Cerebellar cortex (tissue), 1 donor: ENCODE measurements at regions not wholly inside any gene's neighbourhood (a gene's known extent, or its start where the extent isn't known, plus 50 kb on each side); places are given as distances from the start of the nearest gene placed in this dataset.

Source experiments
- DNase-seq: peaks from one replicate; pipeline ENCODE4 v3.0.0-alpha.2; 2015; ENCODE audit warnings: low spot score

DNA sequence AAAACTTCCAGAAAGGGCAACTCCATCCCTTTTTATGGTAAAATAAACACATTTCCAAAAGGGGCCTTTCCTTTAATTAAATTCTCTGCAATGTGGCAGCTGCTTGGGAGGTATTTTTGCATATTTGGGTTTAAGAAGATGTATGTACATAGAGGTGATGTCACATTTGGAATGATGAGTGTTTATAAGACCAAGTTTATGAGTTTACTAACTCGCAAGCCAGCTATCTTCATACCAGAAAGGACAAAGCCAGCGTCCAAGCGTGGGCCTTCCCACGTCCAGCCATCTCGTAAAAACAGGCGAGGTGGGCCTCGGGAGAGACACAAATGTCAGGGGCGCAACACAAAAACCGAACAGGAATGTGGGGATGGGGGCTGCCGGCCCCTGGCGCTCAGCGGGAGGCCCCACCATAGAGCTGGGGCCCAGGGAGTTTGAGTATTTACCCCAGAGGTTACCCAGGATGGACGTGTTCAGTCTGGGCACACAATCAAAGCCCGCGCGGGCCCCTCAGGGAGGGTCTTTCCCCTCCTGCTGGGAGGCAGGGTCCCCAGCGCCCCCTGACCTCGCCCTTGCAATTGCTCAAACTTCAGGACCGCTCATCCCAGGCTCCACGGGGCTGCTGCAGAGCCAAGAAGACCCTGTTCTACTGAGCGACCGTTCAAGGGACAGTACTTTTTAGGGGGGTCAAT is 137.3 kb downstream of the TWIST2 start:
- no peak for DNase-seq

- no peak for DNase-seq
Measured at GRCh38 chr2:238985931-238986446, 138.1 kb downstream of the TWIST2 start.

DNA sequence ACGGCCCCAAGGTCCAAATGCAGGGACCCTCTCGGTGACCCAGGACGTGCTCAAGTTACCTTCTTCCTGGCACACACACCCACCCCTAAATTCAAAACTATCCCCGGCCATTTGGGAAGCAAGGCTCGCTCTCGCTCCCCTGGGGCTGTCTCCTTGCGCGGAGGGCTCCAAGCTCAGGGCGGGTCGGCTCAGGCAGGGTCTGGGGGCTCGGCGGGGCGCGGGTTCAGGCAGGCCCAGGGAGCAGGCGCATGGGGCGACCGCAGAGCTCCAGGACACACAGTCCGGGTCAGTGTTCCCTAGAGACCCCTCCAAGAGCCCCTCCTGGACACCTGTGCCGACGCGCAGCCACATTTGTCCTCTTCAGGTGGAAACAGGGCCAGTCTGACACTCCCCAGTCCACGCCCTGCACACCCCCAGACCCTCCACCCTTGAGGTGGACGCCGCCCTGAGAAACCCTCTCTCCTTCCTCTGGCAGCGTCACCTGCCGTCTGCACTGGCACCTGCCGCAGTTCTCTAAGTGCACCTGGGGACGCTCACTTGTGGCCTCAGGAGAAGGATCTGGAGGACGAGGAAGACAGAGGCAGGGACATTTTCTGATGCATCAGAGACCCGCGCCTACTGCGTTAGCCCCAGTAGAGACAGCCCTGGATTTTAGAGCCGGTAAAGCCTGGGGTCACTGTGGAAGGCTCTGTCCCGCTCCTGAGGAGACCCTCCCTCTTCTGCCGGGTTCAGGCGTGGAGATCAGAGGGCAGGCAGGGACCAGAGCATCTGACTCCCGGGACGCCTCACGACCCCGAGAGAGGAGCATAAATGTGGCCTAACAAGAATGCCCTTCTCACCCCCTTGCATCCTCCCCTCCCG is 138.8 kb downstream of the TWIST2 start:
- no peak for DNase-seq

- no peak for DNase-seq
Measured at GRCh38 chr2:238987352-238987981, 139.6 kb downstream of the TWIST2 start.

DNA sequence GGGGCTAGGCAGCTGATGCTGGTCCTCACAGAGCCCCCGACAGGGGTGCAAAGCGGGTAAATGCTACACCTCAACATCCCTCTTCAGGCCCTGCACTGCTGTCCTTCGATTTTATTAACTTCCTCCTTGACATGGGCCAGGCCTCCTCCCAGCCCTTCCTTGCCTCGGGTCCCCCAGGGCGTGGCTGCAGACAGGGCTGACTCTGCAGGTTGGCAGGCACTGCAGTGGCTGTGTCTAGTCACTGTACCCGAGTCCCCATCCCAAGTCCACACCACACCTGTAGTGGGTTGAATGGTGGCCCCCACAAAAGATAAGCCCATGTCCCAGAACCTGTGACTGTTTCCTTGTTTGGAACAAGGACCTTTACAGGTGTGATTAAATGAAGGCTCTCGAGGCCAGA is 140.2 kb downstream of the TWIST2 start:
- no peak for DNase-seq

DNA sequence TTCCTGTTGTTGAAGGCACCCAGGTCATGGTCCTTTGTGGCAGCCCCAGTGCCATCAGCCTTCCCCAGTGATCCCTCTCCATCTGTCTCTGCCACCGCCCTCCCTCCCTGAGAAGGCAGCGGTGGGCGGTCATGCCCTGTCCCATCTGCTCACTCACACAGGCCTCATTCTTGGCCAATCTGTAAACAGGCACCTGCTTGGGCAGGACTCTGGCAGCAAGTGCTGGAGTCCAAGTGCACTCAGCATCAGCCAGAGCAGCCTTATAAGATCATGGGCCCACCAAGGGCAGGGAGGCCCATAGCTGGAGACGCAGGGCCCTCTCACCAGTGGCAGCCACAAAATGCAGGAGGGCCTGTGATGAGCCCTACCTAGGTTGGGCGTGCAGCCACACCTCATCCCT is 140.9 kb downstream of the TWIST2 start:
- DNase-seq = no peak

DNA sequence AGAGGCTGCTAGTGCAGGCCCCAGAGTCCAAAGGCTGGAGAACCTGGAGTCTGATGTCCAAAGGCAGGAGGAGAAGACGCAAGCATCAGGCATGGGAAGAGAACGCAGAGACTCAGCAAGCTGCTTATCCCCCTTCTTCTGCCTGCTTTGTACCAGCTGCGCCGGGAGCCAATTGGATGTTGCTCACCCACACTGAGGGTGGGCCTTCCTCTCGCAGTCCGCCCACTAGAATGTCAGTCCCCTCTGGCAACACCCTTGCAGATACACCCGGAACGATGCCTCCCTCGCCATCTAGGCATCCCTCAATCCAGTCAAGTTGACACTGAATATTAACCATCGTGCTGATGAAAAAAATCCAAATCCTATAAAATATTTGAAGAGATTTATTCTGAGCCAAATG is 141.6 kb downstream of the TWIST2 start:
- DNase-seq = no peak

GRCh38 chr2:238994432-238994831 is 146.5 kb downstream of the TWIST2 start:
- no peak for DNase-seq

- no peak for DNase-seq
Measured at GRCh38 chr2:238994876-238995275, 147.0 kb downstream of the TWIST2 start.

DNA sequence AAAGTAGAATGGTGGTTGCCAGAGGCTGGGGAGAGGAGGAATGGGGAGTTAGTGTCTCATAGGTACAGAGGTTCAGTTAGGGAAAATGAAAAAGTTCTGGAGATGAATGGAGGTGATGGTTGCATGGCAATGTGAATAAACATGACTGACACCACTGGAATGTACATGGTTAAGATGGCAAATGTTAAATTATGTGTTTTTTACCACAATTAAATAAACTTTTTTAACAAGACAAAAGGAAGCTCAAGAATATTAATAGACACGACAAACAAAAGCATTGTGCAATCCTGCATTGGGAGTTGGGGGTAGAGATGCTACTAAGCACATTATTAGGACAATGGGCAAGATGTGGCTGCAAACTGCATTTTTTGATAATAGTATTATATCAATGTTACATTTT is 147.7 kb downstream of the TWIST2 start:
- DNase-seq = no peak

DNA sequence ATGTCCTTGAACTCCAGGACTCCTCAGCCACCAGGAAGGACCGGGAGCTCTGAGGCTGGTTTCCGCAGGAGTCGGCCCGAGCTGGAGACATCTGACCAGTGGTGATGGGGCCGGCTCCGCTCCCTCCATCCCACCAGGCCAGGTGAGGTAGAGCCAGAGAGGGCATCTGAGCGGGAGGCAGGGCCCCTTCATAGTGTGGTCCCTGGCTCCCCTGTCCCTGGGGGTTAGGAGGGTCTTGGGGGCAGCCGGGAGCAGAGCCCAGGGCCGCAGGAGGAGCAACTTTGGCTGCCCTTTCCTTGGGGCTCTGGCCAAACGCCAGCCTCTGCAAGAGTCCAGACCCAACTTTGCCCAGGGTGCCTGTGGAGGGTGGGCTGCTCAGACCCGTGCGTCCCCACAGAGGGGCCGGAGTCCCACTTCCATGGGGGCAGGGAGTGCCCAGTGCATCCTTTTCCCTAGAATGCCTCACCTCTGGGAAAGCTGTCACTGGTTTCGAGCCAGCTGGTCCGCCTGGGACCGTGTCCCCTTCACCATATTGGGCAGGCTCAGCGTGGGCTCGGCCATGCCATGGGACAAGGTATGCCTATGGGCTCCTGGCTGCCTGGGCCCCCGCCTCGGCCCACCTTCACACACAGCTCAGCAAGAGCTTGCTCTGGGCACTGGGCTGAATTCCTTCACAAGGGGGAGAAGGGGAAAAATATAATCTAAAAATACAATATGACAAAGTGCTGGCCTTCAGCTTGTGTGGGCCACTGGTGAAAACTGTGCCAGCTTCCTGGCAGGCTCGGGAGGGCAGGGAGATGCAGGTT is 148.6 kb downstream of the TWIST2 start:
- DNase-seq = no peak

DNA sequence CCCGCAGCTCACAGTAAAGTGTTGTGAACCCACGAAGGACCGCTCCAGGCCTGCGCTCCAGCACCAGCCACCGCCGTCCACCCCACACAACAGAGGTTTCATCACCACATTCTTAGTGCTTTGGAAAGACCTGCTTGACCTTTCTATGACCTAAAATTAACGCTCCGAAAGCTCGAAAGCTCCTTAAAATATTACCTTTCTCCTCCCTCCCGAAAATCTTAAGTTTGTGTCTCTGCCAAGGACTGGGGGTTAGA is 149.2 kb downstream of the TWIST2 start:
- no peak for DNase-seq

DNA sequence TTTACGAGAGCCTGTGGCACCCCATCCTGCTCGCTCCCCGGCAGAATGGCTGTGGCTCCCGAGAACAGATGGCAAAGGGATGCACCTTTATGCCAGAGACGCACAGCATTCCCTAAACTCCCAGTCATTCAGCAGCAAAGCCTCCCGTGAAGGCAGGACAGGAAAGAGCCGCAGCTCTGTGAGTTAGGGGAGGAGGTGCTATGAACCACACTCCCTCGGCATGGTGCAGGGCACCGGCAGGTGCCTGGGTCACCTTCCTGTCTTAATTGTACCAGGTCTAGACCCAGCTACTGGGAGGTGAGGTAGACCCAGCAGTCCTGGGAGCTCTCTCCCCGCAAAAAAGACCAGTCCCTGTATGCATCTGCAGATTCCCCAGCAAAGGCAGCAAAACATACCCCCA is 149.8 kb downstream of the TWIST2 start:
- no peak for DNase-seq
